ENCODE measurements at regions not wholly inside any gene's neighbourhood (a gene's known extent, or its start where the extent isn't known, plus 50 kb on each side); places are given as distances from the start of the nearest gene placed in this dataset.

DNA sequence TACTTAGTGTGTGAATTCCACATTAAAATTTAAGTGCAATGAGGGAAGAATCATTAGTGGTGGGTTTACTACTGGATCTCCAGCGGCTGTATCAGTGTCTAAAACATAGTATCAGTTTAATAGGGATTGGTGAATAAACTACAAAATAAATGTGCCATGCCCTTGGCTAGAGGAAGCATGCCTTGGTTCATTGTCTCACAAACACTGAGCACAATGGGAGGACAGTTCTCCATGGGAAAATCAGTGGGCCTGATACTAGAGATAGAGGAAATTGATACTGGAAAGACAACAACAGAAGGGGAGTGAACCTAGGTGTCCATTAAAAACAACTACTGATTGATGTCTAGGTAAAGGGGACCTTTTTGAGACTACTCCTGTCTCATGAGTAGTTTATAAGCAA is 971.6 kb downstream of the SUCLG1 start:
- TF ChIP-seq, protein P1, sequence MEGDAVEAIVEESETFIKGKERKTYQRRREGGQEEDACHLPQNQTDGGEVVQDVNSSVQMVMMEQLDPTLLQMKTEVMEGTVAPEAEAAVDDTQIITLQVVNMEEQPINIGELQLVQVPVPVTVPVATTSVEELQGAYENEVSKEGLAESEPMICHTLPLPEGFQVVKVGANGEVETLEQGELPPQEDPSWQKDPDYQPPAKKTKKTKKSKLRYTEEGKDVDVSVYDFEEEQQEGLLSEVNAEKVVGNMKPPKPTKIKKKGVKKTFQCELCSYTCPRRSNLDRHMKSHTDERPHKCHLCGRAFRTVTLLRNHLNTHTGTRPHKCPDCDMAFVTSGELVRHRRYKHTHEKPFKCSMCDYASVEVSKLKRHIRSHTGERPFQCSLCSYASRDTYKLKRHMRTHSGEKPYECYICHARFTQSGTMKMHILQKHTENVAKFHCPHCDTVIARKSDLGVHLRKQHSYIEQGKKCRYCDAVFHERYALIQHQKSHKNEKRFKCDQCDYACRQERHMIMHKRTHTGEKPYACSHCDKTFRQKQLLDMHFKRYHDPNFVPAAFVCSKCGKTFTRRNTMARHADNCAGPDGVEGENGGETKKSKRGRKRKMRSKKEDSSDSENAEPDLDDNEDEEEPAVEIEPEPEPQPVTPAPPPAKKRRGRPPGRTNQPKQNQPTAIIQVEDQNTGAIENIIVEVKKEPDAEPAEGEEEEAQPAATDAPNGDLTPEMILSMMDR (conservative IDR thresholded peaks at IDR 0.05; ENCODE audit: low read length): no peak
- TF ChIP-seq EZH2phosphoT487 (IDR thresholded peaks at IDR 0.05; ENCODE audit: borderline replicate concordance): no peak

All from Loucy (cell line).